Adrenal gland (tissue), 9 donors: ENCODE measurements at regions not wholly inside any gene's neighbourhood (a gene's known extent, or its start where the extent isn't known, plus 50 kb on each side); places are given as distances from the start of the nearest gene placed in this dataset.

ENCODE experiments used
- DNase-seq, 7 donors: peaks; one replicate each; pipeline ENCODE4 v3.0.0-alpha.2; 2019 to 2020
- H3K27ac ChIP-seq, 5 donors: fragments of 200-600 bp; sonication (generic) in 4 of 5; 1 replicate in 3 of 5; 2 replicates in 2 of 5; pipeline versions ENCODE4 v1.5.1 to v1.8.0; 2016 to 2020; ENCODE audit warnings: mild to moderate bottlenecking in 1 of 5
- H3K27me3 ChIP-seq: fragments of 200-600 bp; 2 replicates; pipeline ENCODE4 v1.8.0; 2021
- H3K36me3 ChIP-seq, 2 donors: fragments of 200-600 bp; replicated peaks in 1 of 2; 1 replicate in 1 of 2; 2 replicates in 1 of 2; pipeline versions ENCODE4 v1.5.1 to v1.8.0; 2018 to 2022
- H3K4me1 ChIP-seq, 2 donors: fragments of 200-600 bp; replicated peaks in 1 of 2; 1 replicate in 1 of 2; 2 replicates in 1 of 2; pipeline versions ENCODE4 v1.5.1 to v1.8.0; 2018 to 2021
- H3K4me3 ChIP-seq, 4 donors: fragments of 200-600 bp; sonication (generic) in 3 of 4; one replicate each; pipeline ENCODE4 v1.5.1; 2016 to 2018
- H3K9me3 ChIP-seq, 3 donors: fragments of 200-600 bp; sonication (generic) in 1 of 3; replicated peaks in 1 of 3; 1 replicate in 2 of 3; 2 replicates in 1 of 3; pipeline versions ENCODE4 v1.5.1 to v1.8.0; 2016 to 2021
- CTCF ChIP-seq, 6 experiments: fragments of 450-650 bp in 4 of 6; fragments of 200-600 bp in 2 of 6; sonication (generic) in 1 of 6; IDR thresholded peaks; 1 replicate in 5 of 6; 2 replicates in 1 of 6; pipeline versions ENCODE4 v1.5.1 to v1.8.0; 2016 to 2021; ENCODE audit warnings: antibody characterized with exemption in 6 of 6, mild to moderate bottlenecking in 2 of 6, moderate library complexity in 1 of 6
- POLR2A ChIP-seq, 2 donors: fragments of 450-650 bp; IDR thresholded peaks; one replicate each; pipeline ENCODE4 v1.6.1; 2017; ENCODE audit warnings: antibody characterized with exemption in 2 of 2, mild to moderate bottlenecking in 2 of 2, moderate library complexity in 1 of 2
- WGBS, 4 donors: extraction: QIAGEN DNeasy Blood & Tissue Kit in 2 of 4; methylation state at CpG; one replicate each; pipeline versions ENCODE4 v1.1.5 to v1.1.7; 2013 to 2017; 5-methylcytosine and 5-hydroxymethylcytosine counted together
- intact Hi-C, 2 donors: fragments of 100-400 bp; cut with DNase I; formaldehyde crosslinking; loops; one replicate each; pipeline versions ENCODE4 v1.14.1 to v1.15.0; 2022 to 2023
- donor health status: healthy with polysubstance abuse.
- donor health status: Bipolar disorder and iron deficiency.
- donor health status: DM: yes; HTN: yes; CAD: no.
- donor health status: DM: no; HTN: no; CAD: no.
- donor health status: DM: no; HTN: no; CAD: no.

- Histone ChIP-seq H3K36me3 (no peaks in the 10 kb centered on the region), H3K27ac (no peak overlapping the region), H3K4me1 (peaks cover 0 to 5% of the 10 kb centered on the region in 2 donors), H3K9me3 (no peaks in the 10 kb centered on the region), H3K4me3 (no peak overlapping the region), H3K27me3 (no peaks in the 10 kb centered on the region)
- intact Hi-C loops, result no loop called here
- DNase-seq, result no peak
- WGBS, 4 donors, result 62 to 66% (median 64%) methylated on average over 4 of the region's 4 CpGs
- TF ChIP-seq POLR2A (IDR thresholded peaks at IDR 0.05) (no peak), CTCF (IDR thresholded peaks at IDR 0.05) (no peak)
Observed at GRCh38 chr1:56029319-56030003, 549.9 kb downstream of the PLPP3 start.

GRCh38 chr1:56028911-56029310 lies 550.5 kb downstream of the PLPP3 start:
- Histone ChIP-seq H3K4me1 (no peaks in the 10 kb centered on the region), H3K9me3 (no peaks in the 10 kb centered on the region), H3K4me3 (no peak overlapping the region), H3K36me3 (no peaks in the 10 kb centered on the region), H3K27me3 (no peaks in the 10 kb centered on the region), H3K27ac (no peak overlapping the region)
- 80 to 88% (median 85%) methylated on average over 1 of the region's 1 CpG for WGBS, 4 donors
- intact Hi-C loops, result no loop called here
- TF ChIP-seq CTCF (IDR thresholded peaks at IDR 0.05) (no peak), POLR2A (IDR thresholded peaks at IDR 0.05) (no peak)
- no peak for DNase-seq

- no peak overlapping the region for H3K27ac ChIP-seq
- H3K4me3 ChIP-seq, result no peak overlapping the region
- H3K4me1 ChIP-seq, result no peaks in the 10 kb centered on the region
- no peaks in the 10 kb centered on the region for H3K9me3 ChIP-seq
- 82 to 88% (median 83%) methylated on average over 1 of the region's 1 CpG for WGBS, 4 donors
- intact Hi-C loops, result no loop called here
- no peaks in the 10 kb centered on the region for H3K36me3 ChIP-seq
- H3K27me3 ChIP-seq, result no peaks in the 10 kb centered on the region
- no peak for TF ChIP-seq CTCF (IDR thresholded peaks at IDR 0.05)
- no peak for TF ChIP-seq POLR2A (IDR thresholded peaks at IDR 0.05)
- DNase-seq, result no peak
Observed at GRCh38 chr1:56028244-56028643, 551.1 kb downstream of the PLPP3 start.

GRCh38 chr1:56025942-56026341 lies 553.4 kb downstream of the PLPP3 start:
- DNase-seq, result no peak
- H3K27me3 ChIP-seq, result no peaks in the 10 kb centered on the region
- intact Hi-C loops, result no loop called here
- no peaks in the 10 kb centered on the region for H3K36me3 ChIP-seq
- no peak overlapping the region for H3K4me3 ChIP-seq
- no peaks in the 10 kb centered on the region for H3K9me3 ChIP-seq
- 76 to 80% (median 77%) methylated on average over 3 of the region's 3 CpGs for WGBS, 4 donors
- no peak for TF ChIP-seq CTCF (IDR thresholded peaks at IDR 0.05)
- no peak for TF ChIP-seq POLR2A (IDR thresholded peaks at IDR 0.05)
- H3K27ac ChIP-seq, result no peak overlapping the region
- no peaks in the 10 kb centered on the region for H3K4me1 ChIP-seq
